GM19099 (cell line): ENCODE measurements at regions not wholly inside any gene's neighbourhood (a gene's known extent, or its start where the extent isn't known, plus 50 kb on each side); places are given as distances from the start of the nearest gene placed in this dataset.

ENCODE experiments used
- POLR2A ChIP-seq: IDR thresholded peaks from 3 replicates; pipeline ENCODE4 v1.6.1; 2011; ENCODE audit warnings: low read depth; ENCODE audit not compliant: insufficient read length; ENCODE audit errors: extremely low read depth

GRCh38 chr16:13291591-13292333, 390.4 kb downstream of the SHISA9 start:
- no peak for TF ChIP-seq POLR2A

- TF ChIP-seq POLR2A = no peak
Measured at GRCh38 chr16:13296206-13296605, 394.8 kb downstream of the SHISA9 start.

- no peak for TF ChIP-seq POLR2A
Measured at GRCh38 chr16:13298666-13299065, 397.3 kb downstream of the SHISA9 start.

- TF ChIP-seq POLR2A = no peak
Measured at GRCh38 chr16:13300066-13300840, 398.9 kb downstream of the SHISA9 start.

- no peak for TF ChIP-seq POLR2A
Measured at GRCh38 chr16:13305019-13305755, 403.8 kb downstream of the SHISA9 start.

- TF ChIP-seq POLR2A = no peak
Measured at GRCh38 chr16:13306161-13306995, 405.0 kb downstream of the SHISA9 start.

- TF ChIP-seq POLR2A = no peak
Measured at GRCh38 chr16:13307255-13307654, 405.9 kb downstream of the SHISA9 start.

- no peak for TF ChIP-seq POLR2A
Measured at GRCh38 chr16:13307851-13308250, 406.5 kb downstream of the SHISA9 start.

GRCh38 chr16:13312063-13312462, 410.7 kb downstream of the SHISA9 start:
- TF ChIP-seq POLR2A = no peak

- no peak for TF ChIP-seq POLR2A
Measured at GRCh38 chr16:13313351-13313750, 412.0 kb downstream of the SHISA9 start.

GRCh38 chr16:13314633-13315032, 413.2 kb downstream of the SHISA9 start:
- TF ChIP-seq POLR2A = no peak

GRCh38 chr16:13315642-13316427, 414.4 kb downstream of the SHISA9 start:
- TF ChIP-seq POLR2A = no peak

GRCh38 chr16:13322336-13322735, 420.9 kb downstream of the SHISA9 start:
- no peak for TF ChIP-seq POLR2A

- no peak for TF ChIP-seq POLR2A
Measured at GRCh38 chr16:13324851-13325250, 423.5 kb downstream of the SHISA9 start.
